IPS-NIHi11 (cell line): ENCODE measurements at regions not wholly inside any gene's neighbourhood (a gene's known extent, or its start where the extent isn't known, plus 50 kb on each side); places are given as distances from the start of the nearest gene placed in this dataset.

Experiments
- DNase-seq: peaks from one replicate; pipeline ENCODE4 v3.0.0; 2012; ENCODE audit warnings: mixed read lengths, low spot score

DNA sequence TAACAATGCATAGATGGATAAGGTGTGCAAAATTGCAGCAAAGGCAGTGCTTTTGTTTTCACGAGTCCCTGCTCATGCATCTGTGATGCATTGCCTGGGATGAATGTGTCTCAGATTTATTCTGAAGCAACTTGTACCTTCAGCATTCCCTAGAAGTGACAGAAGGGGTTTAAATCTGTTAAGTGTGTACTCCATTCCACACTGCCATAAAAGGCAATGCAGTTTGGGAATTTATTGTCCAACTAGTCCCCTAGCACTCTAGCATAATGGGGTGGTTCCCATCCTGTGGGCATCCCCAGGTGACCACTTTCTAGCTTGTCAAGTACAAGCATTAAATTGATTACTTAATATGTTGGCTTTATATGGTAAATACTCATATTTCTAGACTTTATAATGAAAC lies 306.5 kb upstream of the CBLB start:
- no peak for DNase-seq

GRCh38 chr3:106176734-106177133 lies 307.9 kb upstream of the CBLB start:
- no peak for DNase-seq

- no peak for DNase-seq
Measured at GRCh38 chr3:106182950-106183511, 314.2 kb upstream of the CBLB start.

DNA sequence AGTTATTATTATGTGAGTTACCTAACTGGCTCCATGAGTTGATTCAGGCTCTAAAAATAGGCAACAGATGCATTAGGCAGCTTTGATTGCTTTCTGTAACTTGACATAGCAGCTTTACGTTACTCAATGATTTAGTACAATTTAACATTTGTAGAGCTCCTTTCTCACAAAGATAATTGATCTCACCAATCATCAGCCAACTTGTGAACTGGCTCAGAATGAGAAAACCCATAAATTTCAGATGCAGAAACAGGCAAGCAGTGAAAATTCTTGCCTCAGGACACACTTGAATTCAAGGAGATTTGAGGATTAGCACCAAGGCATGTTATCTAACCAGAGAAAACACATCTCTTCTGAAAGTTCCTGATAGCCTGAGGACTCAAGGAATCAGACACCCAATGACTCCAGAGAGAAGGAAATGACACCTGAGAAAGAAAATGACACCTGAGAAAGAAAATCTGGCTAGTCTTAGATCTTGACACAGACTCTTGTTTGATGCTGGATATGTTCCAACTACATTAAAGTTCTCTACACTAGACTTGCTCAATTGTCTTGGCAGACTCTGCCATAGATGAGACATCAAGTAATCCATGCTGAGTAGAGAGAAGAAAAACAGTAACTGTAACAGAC lies 315.1 kb upstream of the CBLB start:
- no peak for DNase-seq

DNA sequence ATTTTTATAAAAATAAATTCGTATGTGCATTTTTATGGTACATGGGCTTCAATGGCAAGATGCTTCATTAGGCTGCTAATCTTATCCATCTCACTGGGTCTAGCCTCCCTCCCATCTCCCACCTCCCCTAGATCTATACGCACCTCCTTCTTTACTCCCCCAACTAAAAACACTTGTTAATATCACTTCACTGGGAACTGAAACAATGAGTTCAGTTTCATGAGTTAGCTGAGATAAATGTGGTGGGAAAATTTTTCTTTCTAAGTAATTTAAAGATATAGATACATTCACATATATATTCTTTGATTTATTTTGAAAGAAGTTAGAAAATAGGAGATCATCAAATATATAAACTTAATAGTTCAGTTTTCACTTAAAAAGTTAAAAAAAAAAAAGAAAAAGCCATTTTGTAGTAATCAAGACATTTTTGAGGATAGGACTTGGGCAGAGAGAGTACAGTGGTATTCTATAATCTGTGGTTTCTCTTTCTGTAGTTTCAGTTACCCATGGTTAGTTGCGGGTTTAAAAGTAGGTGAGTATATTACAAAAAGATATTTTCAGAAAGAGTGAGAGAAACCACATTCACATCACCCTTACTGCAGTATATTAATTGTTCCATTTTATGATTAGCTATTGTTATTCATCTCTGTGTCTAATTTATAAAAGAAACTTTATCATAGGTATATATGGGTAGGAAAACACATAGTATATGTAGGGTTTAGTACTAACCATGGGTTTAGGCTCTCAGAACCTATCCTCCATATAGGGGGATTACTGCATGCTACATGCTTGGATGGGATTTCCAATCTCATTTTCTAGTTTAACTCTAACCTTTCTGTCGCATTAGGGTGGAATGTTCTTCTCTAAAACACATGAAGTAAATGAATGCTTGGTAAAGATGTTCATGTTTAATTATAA lies 316.0 kb upstream of the CBLB start:
- DNase-seq: no peak

DNA sequence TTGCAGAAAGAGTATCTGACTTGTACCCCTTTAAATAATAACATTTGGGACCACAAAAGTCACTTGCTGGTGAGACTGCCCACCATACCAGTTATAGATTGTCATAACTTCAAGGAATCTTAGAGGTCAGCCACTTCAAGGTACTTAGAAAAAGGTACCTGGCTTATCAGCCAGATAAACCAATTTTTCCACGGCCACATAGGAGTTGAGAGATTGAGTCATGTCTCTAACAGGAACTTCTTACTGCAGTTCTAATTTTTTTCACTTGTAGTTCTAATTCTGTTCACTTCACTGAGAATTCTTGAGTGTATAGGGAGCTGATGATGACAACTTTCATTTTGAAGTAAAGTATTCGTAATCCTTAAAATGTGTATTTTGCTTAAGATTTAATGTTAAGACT lies 317.1 kb upstream of the CBLB start:
- no peak for DNase-seq

GRCh38 chr3:106190296-106190695 lies 321.5 kb upstream of the CBLB start:
- DNase-seq: no peak

- DNase-seq: no peak
Measured at GRCh38 chr3:106191211-106191610, 322.4 kb upstream of the CBLB start.

DNA sequence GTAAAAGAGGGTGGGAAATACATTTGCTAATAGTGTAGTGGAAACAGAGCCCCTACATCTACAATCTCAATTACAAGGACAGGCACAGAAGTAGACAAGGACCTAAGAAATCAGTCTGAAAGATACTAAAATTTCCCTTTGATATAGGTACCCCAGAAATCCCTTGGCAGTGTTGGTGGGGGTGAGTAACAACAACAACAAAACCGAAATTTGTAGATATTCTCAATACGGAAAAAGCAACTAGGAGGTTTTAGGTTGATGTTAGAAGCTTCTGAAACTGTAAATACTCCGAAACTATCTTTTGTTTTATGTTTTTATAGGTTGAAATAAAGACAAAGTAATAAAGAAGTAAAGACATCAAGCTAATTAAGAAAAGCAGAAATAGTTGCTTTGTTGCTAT lies 323.1 kb upstream of the CBLB start:
- DNase-seq: no peak

- no peak for DNase-seq
Measured at GRCh38 chr3:106193876-106194275, 325.1 kb upstream of the CBLB start.

DNA sequence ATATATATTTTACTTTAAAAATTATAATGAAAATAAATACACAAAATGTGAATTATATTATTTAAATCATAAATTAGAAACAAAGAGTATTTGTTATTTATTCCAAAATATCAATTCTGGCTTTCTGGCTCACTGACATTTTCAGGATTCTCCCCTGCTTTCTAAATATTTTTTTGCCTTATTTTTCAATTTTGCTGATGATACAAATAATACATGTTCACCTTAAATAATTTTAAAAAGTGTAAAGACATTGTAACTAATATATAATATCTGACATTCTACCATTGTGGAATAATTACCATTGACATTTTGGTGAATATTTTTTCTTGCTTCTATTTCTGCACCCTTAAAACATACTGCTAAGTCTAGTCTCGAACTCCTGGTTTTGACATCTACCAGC lies 325.9 kb upstream of the CBLB start:
- DNase-seq: no peak

- DNase-seq: no peak
Measured at GRCh38 chr3:106197532-106198194, 328.9 kb upstream of the CBLB start.

DNA sequence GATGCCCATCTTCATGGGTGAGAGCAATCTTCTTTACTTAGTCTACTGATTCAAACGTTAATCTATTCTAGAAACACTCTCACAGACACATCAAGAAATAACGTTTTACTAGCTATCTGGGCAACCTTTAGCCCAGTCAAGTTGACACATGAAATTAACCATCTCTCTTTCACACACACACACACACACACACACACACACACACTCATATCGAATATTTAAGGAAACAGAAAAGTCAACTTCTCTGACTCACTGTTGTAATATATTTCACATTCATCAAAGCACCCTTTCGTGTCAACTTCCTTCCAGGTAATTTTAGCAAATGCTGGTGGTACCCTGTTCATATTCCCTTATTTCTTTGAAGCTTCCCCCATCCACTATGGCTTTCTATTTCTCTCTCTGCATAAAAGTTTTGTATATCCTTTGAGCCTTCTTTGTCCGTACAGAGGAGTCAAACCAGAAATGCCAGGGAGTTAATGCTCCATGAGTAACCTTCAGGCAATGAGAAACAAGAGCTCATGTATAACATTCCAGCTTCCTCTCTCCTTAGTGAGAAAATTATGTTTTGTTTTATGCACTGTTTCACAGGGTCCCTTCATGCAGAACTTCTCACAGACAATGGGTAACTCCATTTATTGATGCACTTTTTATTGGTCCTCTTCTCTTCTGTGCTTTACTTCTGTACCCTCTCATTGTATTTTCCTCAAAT lies 335.5 kb upstream of the CBLB start:
- peak; percentile 10 for DNase-seq

GRCh38 chr3:106206146-106206545 lies 337.3 kb upstream of the CBLB start:
- peak; percentile 7 for DNase-seq

GRCh38 chr3:106206613-106207012 lies 337.8 kb upstream of the CBLB start:
- DNase-seq: no peak

GRCh38 chr3:106208251-106208650 lies 339.4 kb upstream of the CBLB start:
- no peak for DNase-seq

DNA sequence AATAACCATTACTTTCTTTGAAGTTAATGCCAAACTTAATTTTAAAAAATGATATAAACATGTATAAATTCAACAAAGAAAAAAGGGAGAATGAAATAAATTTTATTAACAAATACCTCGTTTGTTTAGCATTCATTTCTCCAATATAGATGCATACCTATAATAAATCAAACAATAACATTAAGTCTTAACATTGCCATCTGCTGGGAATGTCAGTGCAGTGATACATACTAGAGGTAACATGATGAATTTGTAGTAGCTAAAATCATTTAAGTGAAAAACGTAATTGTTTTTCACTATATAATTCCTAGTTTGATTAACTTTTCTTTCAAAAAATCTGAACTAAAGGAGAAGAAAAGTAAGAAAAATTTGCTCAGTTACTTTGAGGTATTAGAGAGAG lies 340.2 kb upstream of the CBLB start:
- DNase-seq: no peak

GRCh38 chr3:106209482-106209881 lies 340.7 kb upstream of the CBLB start:
- DNase-seq: no peak

DNA sequence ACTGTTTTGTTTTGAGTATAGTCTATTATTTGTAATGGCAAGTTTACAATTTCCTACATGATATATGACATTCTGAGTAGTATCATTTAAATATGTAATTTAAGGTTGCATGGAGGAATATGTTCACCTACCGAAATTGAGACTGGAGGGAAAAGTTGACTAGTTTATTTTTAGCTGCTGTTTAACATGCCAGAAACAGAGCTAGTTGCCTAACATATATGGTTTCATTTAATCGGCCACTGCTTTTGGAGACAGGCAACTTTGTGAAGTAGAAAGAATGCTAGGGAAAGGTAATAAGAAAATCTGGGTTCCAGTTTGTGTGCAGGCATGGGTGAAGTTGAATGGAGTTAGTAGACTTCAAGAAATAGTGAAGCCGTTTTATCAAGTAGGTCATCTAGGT lies 342.1 kb upstream of the CBLB start:
- no peak for DNase-seq

GRCh38 chr3:106212665-106213222 lies 343.9 kb upstream of the CBLB start:
- DNase-seq: no peak

GRCh38 chr3:106213954-106214353 lies 345.1 kb upstream of the CBLB start:
- DNase-seq: no peak

- DNase-seq: no peak
Measured at GRCh38 chr3:106214641-106215040, 345.8 kb upstream of the CBLB start.
